SU-DHL-6 (cell line): ENCODE measurements at regions not wholly inside any gene's neighbourhood (a gene's known extent, or its start where the extent isn't known, plus 50 kb on each side); places are given as distances from the start of the nearest gene placed in this dataset.

ENCODE experiments used
- H2AFZ ChIP-seq: fragments of 200-600 bp; sonication (generic); 2 replicates; pipeline ENCODE4 v1.6.1; 2014; ENCODE audit warnings: low read depth, mild to moderate bottlenecking, moderate library complexity, mixed read lengths, antibody characterized with exemption, low read length; ENCODE audit not compliant: severe bottlenecking
- H3F3A ChIP-seq: fragments of 200-600 bp; shearing (Covaris generic); 2 replicates; pipeline ENCODE4 v1.6.0; 2016; ENCODE audit warnings: antibody characterized with exemption, mild to moderate bottlenecking; ENCODE audit not compliant: insufficient read depth
- H3K27ac ChIP-seq: fragments of 200-600 bp; sonication (generic); 2 replicates; pipeline ENCODE4 v1.5.1; 2016; ENCODE audit warnings: low read depth, mild to moderate bottlenecking, low read length, moderate library complexity, mixed read lengths
- H3K27me3 ChIP-seq: fragments of 200-600 bp; sonication (generic), shearing (Covaris generic); 2 replicates; pipeline ENCODE4 v1.6.0; 2014; ENCODE audit warnings: mild to moderate bottlenecking, low read length
- H3K36me3 ChIP-seq: fragments of 200-600 bp; sonication (generic); 2 replicates; pipeline ENCODE4 v1.6.1; 2014; ENCODE audit warnings: mild to moderate bottlenecking, low read length, mixed read lengths
- H3K4me2 ChIP-seq: fragments of 300-600, 200-600 bp; shearing (Covaris generic), sonication (generic); 2 replicates; pipeline ENCODE4 v1.6.0; 2014; ENCODE audit warnings: low read length, low read depth, mild to moderate bottlenecking; ENCODE audit not compliant: poor library complexity, severe bottlenecking
- H3K4me3 ChIP-seq: fragments of 200-600 bp; sonication (generic); 2 replicates; pipeline ENCODE4 v1.5.1; 2014; ENCODE audit warnings: antibody characterized with exemption, low read length, mild to moderate bottlenecking, mixed read lengths; ENCODE audit not compliant: insufficient read depth, poor library complexity, severe bottlenecking
- H3K79me2 ChIP-seq: fragments of 200-600 bp; sonication (generic); 2 replicates; pipeline ENCODE4 v1.6.1; 2014; ENCODE audit warnings: mild to moderate bottlenecking, low read length, moderate library complexity; ENCODE audit not compliant: insufficient read depth
- H3K9ac ChIP-seq: fragments of 200-600 bp; sonication (generic); 2 replicates; pipeline ENCODE4 v1.7.0; 2014; ENCODE audit warnings: mild to moderate bottlenecking, low read length
- H3K9me2 ChIP-seq: fragments of 200-600 bp; sonication (generic); replicated peaks from 2 replicates; pipeline ENCODE4 v1.6.1; 2014; ENCODE audit warnings: low read length; ENCODE audit not compliant: insufficient read depth
- H3K9me3 ChIP-seq: fragments of 200-600 bp; sonication (generic); 2 replicates; pipeline ENCODE4 v1.6.1; 2014; ENCODE audit warnings: low read length, mixed read lengths; ENCODE audit not compliant: insufficient read depth
- H4K20me1 ChIP-seq: fragments of 200-600 bp; sonication (generic); 2 replicates; pipeline ENCODE4 v1.6.1; 2014; ENCODE audit warnings: low read depth, mild to moderate bottlenecking, antibody characterized with exemption, low read length, moderate library complexity, mixed read lengths
- EZH2phosphoT487 ChIP-seq: fragments of 200-600 bp; sonication (generic), shearing (Covaris generic); conservative IDR thresholded peaks from 2 replicates; pipeline ENCODE4 v1.6.1; 2018; ENCODE audit warnings: mild to moderate bottlenecking, antibody characterized with exemption, low read length, moderate library complexity, mixed read lengths
- TF ChIP-seq, protein P1 (sequence below): fragments of 200-600 bp; sonication (generic); IDR thresholded peaks from one replicate; pipeline ENCODE4 v1.5.1; 2017; ENCODE audit warnings: antibody characterized with exemption, mild to moderate bottlenecking, low read length, moderate library complexity; ENCODE audit not compliant: insufficient read depth, poor library complexity, severe bottlenecking

- Histone ChIP-seq H3K9ac (no peak overlapping the region), H3K4me3 (no peak overlapping the region), H3K27me3 (no peaks in the 10 kb centered on the region), H3K36me3 (no peaks in the 10 kb centered on the region), H3K79me2 (no peaks in the 10 kb centered on the region), H3F3A (no peaks in the 10 kb centered on the region), H3K9me3 (no peaks in the 10 kb centered on the region), H3K4me2 (no peak overlapping the region), H4K20me1 (no peaks in the 10 kb centered on the region), H2AFZ (no peak overlapping the region), H3K9me2 (0 out of 2 replicates have a peak, but pooled peaks cover 3% of the 10 kb centered on the region), H3K27ac (no peak overlapping the region)
- TF ChIP-seq, protein P1, sequence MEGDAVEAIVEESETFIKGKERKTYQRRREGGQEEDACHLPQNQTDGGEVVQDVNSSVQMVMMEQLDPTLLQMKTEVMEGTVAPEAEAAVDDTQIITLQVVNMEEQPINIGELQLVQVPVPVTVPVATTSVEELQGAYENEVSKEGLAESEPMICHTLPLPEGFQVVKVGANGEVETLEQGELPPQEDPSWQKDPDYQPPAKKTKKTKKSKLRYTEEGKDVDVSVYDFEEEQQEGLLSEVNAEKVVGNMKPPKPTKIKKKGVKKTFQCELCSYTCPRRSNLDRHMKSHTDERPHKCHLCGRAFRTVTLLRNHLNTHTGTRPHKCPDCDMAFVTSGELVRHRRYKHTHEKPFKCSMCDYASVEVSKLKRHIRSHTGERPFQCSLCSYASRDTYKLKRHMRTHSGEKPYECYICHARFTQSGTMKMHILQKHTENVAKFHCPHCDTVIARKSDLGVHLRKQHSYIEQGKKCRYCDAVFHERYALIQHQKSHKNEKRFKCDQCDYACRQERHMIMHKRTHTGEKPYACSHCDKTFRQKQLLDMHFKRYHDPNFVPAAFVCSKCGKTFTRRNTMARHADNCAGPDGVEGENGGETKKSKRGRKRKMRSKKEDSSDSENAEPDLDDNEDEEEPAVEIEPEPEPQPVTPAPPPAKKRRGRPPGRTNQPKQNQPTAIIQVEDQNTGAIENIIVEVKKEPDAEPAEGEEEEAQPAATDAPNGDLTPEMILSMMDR = no peak
- no peak for TF ChIP-seq EZH2phosphoT487
Measured at GRCh38 chr1:82299056-82299455, 498.3 kb downstream of the ADGRL2 start.

DNA sequence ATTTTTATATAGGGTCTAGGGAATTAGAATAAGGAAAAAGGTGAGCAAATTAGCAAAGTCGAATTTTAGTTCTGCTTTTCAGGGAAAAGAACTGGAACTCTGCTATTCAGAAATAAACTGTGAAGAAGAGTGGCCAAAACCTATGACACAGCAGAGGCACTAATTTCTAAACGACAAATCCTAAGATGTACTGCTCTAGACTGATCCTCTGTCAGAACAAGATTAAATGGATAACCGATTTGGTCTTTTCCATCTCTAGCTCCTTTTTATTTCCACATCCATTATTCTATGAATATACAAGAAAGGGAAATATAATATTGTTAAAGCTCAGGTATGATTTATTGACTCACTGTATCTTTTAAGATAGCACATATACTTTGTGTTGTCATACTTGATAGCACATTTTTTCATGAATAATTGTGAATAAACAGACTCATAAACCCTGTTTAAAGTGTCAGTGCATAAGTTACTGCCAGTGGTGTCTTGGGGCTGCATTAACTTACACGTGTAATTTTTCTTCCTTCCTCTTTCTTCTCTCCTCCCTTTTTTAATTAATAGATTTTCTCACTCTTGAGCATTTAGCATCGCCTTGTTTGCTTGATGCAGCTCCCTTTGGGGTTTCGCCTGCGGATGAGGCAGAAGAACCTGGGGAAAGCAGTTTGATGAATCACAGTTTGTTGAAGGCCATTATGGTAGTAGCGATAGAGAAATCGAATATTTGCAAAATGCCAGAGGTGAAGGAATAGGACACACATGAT lies 496.6 kb downstream of the ADGRL2 start:
- Histone ChIP-seq H4K20me1 (no peaks in the 10 kb centered on the region), H3K27ac (no peak overlapping the region), H3K4me3 (no peak overlapping the region), H3K9ac (no peak overlapping the region), H3K9me2 (no peaks in the 10 kb centered on the region), H3K79me2 (no peaks in the 10 kb centered on the region), H3K36me3 (no peaks in the 10 kb centered on the region), H2AFZ (no peak overlapping the region), H3K27me3 (no peaks in the 10 kb centered on the region), H3F3A (no peaks in the 10 kb centered on the region), H3K4me2 (no peak overlapping the region), H3K9me3 (no peaks in the 10 kb centered on the region)
- TF ChIP-seq, protein P1 = no peak
- no peak for TF ChIP-seq EZH2phosphoT487

- H3K9me3 ChIP-seq = no peaks in the 10 kb centered on the region
- no peak overlapping the region for H3K4me3 ChIP-seq
- H4K20me1 ChIP-seq = no peaks in the 10 kb centered on the region
- no peaks in the 10 kb centered on the region for H3K27me3 ChIP-seq
- TF ChIP-seq, protein P1 = no peak
- no peak for TF ChIP-seq EZH2phosphoT487
- H3F3A ChIP-seq = no peaks in the 10 kb centered on the region
- H3K9me2 ChIP-seq = no peaks in the 10 kb centered on the region
- H3K27ac ChIP-seq = no peak overlapping the region
- no peaks in the 10 kb centered on the region for H3K79me2 ChIP-seq
- no peak overlapping the region for H3K9ac ChIP-seq
- H3K4me2 ChIP-seq = no peak overlapping the region
- H2AFZ ChIP-seq = no peak overlapping the region
- no peaks in the 10 kb centered on the region for H3K36me3 ChIP-seq
Measured at GRCh38 chr1:82287556-82287955, 486.8 kb downstream of the ADGRL2 start.
